ENCODE measurements at regions not wholly inside any gene's neighbourhood (a gene's known extent, or its start where the extent isn't known, plus 50 kb on each side); places are given as distances from the start of the nearest gene placed in this dataset.

GRCh38 chr12:22916241-22916640, 291.3 kb downstream of the ETNK1 start:
- DNase-seq = no peak

- DNase-seq = no peak
Observed at GRCh38 chr12:22916815-22917214, 291.8 kb downstream of the ETNK1 start.

GRCh38 chr12:22919883-22920282, 294.9 kb downstream of the ETNK1 start:
- no peak for DNase-seq

GRCh38 chr12:22923768-22924167, 298.8 kb downstream of the ETNK1 start:
- DNase-seq = no peak

DNA sequence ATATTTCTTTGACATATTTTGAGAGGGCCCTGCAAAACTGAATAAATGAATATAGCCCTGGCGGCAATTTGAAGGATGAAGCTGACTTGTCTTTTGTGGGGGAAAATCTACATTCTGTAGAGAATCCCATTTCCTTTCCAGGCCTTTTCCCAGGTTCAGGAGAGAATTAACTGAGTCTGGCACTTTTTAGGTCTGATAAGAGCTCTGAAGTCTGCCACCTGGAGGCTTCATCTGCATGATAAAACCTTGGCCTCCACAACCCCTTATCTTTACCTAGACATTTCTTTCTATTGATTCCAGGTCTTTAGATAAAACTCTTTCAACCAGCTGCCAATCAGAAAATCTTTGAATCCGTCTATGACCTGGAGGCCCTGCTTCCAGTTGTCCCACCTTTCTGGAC, 299.4 kb downstream of the ETNK1 start:
- DNase-seq = no peak

DNA sequence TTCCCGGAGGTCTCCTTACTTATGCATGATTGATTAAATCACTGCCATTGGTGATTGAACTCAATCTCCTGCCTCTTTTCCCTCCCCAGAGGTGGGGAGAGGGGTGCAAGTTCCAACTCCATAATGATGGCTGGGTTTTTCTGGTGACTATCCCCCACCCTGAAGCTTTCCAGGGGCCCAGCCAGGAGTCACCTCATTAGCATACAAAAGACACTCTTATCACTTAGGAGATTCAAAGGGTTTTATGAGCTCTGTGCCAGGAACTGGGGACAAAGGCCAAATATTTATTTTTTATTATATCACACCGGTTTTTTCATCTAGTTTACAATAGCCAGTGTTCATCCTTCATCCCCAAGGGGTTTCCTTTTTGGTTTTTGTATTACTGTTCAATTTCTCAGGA, 300.7 kb downstream of the ETNK1 start:
- DNase-seq = no peak

- DNase-seq = no peak
Observed at GRCh38 chr12:22932431-22932830, 307.5 kb downstream of the ETNK1 start.

GRCh38 chr12:22935090-22935489, 310.1 kb downstream of the ETNK1 start:
- DNase-seq = no peak

GRCh38 chr12:22935501-22935900, 310.5 kb downstream of the ETNK1 start:
- no peak for DNase-seq

DNA sequence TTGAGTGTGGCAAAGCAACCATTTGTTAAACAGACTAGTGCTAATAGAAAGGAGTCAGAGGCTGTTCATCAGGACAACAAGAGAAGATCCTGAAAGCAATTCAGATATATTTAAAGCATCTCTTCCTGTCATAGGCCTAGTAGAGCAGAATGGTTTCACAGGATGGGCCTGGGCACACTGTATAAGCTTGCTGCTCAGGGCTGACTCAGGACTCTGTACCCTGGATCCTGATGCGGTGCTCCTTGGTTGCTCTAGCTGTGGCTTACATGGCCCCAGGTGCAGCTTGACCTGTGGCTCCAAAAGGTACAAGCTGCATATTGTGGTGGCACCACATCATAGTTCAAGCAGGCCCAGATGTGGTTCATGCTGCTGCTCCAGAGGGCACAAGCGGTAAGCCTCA, 313.4 kb downstream of the ETNK1 start:
- DNase-seq = no peak

GRCh38 chr12:22951206-22951605, 326.2 kb downstream of the ETNK1 start:
- no peak for DNase-seq

GRCh38 chr12:22956690-22957089, 331.7 kb downstream of the ETNK1 start:
- DNase-seq = no peak

DNA sequence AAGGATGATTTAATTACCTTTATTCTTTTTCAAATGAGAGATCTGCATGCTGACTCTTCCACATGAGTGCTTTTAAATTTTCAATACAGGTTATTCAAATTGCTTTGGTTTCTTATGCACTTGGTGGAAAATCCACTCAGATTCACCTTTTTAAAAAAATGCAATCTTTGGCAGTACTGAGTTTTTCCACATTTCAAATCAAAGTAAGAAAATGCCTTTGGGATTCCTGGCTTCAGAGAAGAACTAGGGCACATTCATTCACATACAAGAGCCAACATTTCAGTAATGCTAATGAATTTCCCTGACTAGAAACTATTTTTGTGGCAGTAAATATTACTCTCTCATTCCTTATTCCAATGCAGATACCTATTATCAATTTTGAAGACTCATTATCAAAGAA, 342.2 kb downstream of the ETNK1 start:
- no peak for DNase-seq

DNA sequence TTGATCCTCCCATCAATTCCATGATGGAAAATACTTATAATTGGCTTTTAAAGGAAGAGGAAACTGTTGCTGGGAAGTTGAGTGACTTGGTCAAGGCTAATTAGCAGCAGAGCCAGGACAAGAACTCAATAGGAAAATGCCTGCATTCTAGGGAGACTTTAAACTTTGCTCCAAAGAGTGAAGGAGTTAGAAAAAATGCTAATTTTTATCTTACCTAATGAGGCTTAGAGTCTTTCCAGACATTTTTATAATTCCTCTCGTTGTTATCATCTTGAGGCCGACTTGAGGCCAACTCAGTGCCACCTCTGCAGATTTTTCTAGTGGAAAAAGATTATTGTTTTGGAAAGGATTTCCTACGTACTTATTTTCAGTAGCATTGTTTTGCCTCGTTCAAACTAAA, 344.6 kb downstream of the ETNK1 start:
- no peak for DNase-seq

DNA sequence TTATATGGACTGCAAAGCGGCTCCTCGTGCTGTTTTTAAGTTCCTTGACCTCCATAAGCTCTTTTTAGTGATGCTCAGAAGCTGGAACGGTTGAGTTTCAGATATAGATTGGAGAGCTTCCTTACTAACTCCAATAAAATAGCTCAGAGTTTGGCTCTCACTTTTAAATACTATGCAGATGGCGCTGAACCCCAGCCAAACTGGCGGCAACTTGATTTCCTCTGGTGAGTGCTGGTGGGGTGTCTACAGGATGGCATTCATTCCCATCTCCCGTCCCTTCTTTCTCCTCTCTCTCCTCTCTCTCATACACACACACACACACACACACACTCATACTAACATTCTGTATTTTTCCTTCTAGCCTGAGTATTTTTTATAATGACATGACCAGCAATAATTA, 346.3 kb downstream of the ETNK1 start:
- no peak for DNase-seq

DNA sequence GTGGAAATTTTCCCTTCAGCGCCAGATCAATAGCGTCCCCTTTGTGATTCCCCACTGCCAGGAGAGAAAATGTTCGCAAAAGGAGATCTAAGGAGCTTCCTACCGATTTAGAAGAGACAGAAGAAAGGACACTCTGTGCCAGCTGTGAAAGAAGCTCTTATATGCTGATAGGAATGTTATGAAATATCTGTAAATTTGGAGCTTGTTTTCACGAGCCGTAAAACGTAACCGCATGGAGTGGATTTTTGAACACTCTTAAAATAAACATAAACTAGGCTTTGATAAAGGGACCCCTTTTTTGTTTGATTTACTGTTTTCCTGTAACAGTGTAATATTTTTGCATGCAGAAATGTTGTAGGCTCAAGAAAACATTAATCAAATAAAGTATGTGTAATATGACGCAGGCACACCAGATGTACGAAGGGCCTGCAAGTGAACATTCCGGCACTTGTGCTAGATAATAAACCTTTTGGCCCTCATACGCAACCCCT, 346.8 kb downstream of the ETNK1 start:
- DNase-seq = no peak

DNA sequence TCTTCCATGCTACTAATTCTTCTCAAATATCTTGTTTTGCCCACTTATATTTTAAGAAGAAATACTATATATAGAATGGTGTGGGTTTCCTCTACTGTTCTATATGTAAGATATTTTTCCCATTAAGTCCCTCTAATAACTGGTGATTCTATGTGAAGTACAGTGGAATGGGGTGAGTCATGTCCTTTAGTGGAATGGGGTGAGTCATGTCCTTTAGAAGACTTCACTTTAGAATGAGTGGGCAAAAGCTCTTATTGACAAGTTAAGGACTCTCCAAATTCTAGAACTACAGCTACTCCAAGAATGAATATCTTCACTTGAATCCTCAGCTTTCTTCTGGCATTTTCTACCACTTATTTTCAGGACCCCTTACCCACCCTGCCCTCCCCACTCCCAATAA, 349.9 kb downstream of the ETNK1 start:
- no peak for DNase-seq

DNA sequence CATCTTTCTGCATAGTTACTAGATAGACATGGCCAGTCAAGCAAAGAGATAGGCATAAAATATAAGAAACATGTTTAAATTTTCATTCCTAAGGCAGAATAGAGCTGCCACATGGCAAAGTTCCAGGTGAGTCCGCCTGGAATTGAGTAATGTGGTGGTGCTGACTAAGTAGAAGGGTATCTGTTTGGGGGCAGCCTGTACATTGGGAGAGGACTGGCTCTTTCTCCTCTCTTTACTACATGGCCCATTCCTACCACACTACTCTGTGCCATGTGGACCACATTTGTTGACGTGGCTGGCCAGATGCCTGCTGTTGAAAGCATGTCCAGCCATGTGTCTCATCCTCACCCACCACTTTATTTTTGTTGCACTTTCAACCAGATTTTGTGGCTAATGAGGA, 354.0 kb downstream of the ETNK1 start:
- no peak for DNase-seq

GRCh38 chr12:22979854-22980469, 355.0 kb downstream of the ETNK1 start:
- DNase-seq = no peak

GRCh38 chr12:22981711-22982110, 356.7 kb downstream of the ETNK1 start:
- no peak for DNase-seq

GRCh38 chr12:22982635-22983034, 357.7 kb downstream of the ETNK1 start:
- DNase-seq = no peak

DNA sequence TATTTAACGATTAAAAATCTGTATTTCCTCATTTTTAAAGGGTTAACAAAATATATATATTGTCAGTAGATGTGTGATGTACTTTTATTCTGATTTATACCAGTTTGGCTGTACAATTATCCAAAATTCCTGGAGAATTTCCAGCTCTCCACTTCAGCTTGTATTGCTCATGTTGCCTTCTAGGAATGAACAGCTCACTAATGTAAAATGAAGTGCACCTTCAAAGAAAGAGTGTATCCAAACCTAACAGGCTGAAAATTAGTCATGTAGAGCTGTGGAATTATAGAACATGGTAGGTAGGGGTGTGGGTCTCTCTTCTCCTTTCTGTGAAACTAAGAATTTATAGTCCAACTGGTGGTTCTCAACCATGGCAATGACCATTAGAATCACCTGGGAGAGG, 362.0 kb downstream of the ETNK1 start:
- no peak for DNase-seq

- DNase-seq = no peak
Observed at GRCh38 chr12:22990501-22990900, 365.5 kb downstream of the ETNK1 start.

DNA sequence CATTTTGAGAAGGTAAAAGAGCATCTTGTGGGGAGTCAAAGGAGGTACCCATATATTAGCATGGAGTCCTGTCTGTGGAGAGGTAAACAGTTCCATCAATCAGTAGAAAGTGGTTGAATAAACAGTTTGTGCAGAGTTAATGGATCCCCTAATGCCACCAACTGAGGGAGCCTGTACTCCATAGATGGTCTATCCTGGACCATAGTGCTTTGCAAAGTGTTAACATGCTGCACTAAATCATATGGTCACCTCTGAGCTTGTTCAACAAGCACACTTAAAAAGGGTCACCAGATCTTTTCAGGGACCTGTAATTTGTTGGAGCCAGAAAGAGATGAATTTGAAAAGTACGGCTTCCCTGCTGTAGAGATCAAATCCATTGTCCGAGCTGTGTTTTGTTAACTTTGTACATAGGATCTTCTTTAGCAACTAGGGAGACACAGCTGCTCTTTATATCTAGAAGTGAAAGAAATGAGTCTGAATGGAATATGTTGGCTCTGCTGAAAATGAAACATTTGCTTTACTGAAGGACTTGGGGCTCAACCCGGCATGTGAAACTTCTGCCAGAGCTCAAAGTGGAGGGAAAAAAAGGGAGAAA, 366.4 kb downstream of the ETNK1 start:
- no peak for DNase-seq

Measured in COR-L47 (cell line).